A549 (cell line): ENCODE measurements at regions not wholly inside any gene's neighbourhood (a gene's known extent, or its start where the extent isn't known, plus 50 kb on each side); places are given as distances from the start of the nearest gene placed in this dataset.

Experiments
- ATAC-seq, 2 experiments: fragments of 200-7000 bp in 1 of 2; fragments of >200 bp in 1 of 2; cut with Nextera tagmentation in 1 of 2; cut with Tn5 transposase in 1 of 2; 3 replicates each; pipeline versions ENCODE4 v1.8.0 to v1.9.1; 2018 to 2020; ENCODE audit warnings: mild to moderate bottlenecking in 1 of 2, moderate library complexity in 1 of 2
- CTCF ChIA-PET: fragments of 300-600 bp; sonication (Branson Sonifier 250); formaldehyde crosslinking; extraction: SDS; loops from one replicate; lab custom pipeline; 2021; ENCODE audit warnings: antibody characterized with exemption, inconsistent platforms; lab: Yijun Ruan, JAX
- POLR2A ChIA-PET: fragments of 350-600 bp; formaldehyde crosslinking; extraction: SDS; loops from one replicate; lab custom pipeline; 2021; ENCODE audit warnings: antibody characterized with exemption, inconsistent platforms; lab: Yijun Ruan, JAX
- DNase-seq, 2 experiments: peaks; one replicate each; pipeline versions ENCODE4 v3.0.0 to v3.0.0-alpha.2; 2011 to 2016; ENCODE audit warnings: low read depth in 1 of 2, low spot score in 1 of 2
- FAIRE-seq: peaks from 2 replicates; lab custom pipeline; 2011; peaks lifted over from hg19 to GRCh38; lab: Jason Lieb, UNC
- H3K27ac ChIP-seq, 2 experiments: fragments of >200 bp; sonication (Bioruptor Twin); formaldehyde crosslinking; 3 replicates each; pipeline ENCODE4 v1.5.1; 2016 to 2017
- H3K4me1 ChIP-seq: fragments of >200 bp; sonication (Bioruptor Twin); formaldehyde crosslinking; 3 replicates; pipeline ENCODE4 v1.6.1; 2016
- H3K4me2 ChIP-seq: fragments of >200 bp; sonication (Bioruptor Twin); formaldehyde crosslinking; 3 replicates; pipeline ENCODE4 v1.6.1; 2016
- H3K4me3 ChIP-seq: fragments of >200 bp; sonication (Bioruptor Twin); formaldehyde crosslinking; 3 replicates; pipeline ENCODE4 v1.5.1; 2016
- H3K9me3 ChIP-seq: fragments of >200 bp; sonication (Bioruptor Twin); formaldehyde crosslinking; 3 replicates; pipeline ENCODE4 v1.6.1; 2016
- ATOH8 ChIP-seq: fragments of 250-450 bp; sonication (Bioruptor Pico); IDR thresholded peaks from 2 replicates; pipeline ENCODE4 v1.5.0; 2020; ENCODE audit warnings: low read depth, mild to moderate bottlenecking, moderate library complexity
- CEBPB ChIP-seq, 2 experiments: fragments of >200 bp in 1 of 2; sonication (Bioruptor Twin) in 1 of 2; formaldehyde crosslinking in 1 of 2; IDR thresholded peaks; 2 replicates each; pipeline ENCODE4 v1.6.1; 2012 to 2016
- CTCF ChIP-seq: fragments of >200 bp; sonication (Bioruptor Twin); formaldehyde crosslinking; IDR thresholded peaks from 3 replicates; pipeline ENCODE4 v1.5.1; 2016
- EHF ChIP-seq: fragments of 250-450 bp; sonication (Bioruptor Pico); IDR thresholded peaks from 2 replicates; pipeline ENCODE4 v1.5.0; 2020; ENCODE audit warnings: mild to moderate bottlenecking
- FOSL2 ChIP-seq, 2 experiments: fragments of 450-650 bp in 1 of 2; fragments of >200 bp in 1 of 2; sonication (Bioruptor Twin) in 1 of 2; formaldehyde crosslinking; IDR thresholded peaks; 2 replicates each; pipeline versions ENCODE4 v1.5.0 to v1.6.1; 2016 to 2020; ENCODE audit warnings: mild to moderate bottlenecking in 1 of 2, moderate library complexity in 1 of 2
- FOXS1 ChIP-seq: fragments of 250-450 bp; sonication (Bioruptor Pico); IDR thresholded peaks from 2 replicates; pipeline ENCODE4 v1.5.0; 2020; ENCODE audit warnings: mild to moderate bottlenecking, moderate library complexity
- HDAC2 ChIP-seq: fragments of 200-600 bp; sonication (generic); IDR thresholded peaks from 2 replicates; pipeline ENCODE4 v1.6.1; 2016
- HES2 ChIP-seq: fragments of >200 bp; sonication (Bioruptor Twin); formaldehyde crosslinking; IDR thresholded peaks from 2 replicates; pipeline ENCODE4 v1.6.1; 2016
- HEYL ChIP-seq: fragments of 250-450 bp; sonication (Bioruptor Pico); IDR thresholded peaks from 2 replicates; pipeline ENCODE4 v1.8.0; 2021; ENCODE audit warnings: mild to moderate bottlenecking, moderate library complexity
- JUN ChIP-seq, 2 experiments: fragments of >200 bp; sonication (Bioruptor Twin); formaldehyde crosslinking; IDR thresholded peaks; 2 replicates in 1 of 2; 3 replicates in 1 of 2; pipeline ENCODE4 v1.6.1; 2016 to 2017
- JUNB ChIP-seq: fragments of >200 bp; sonication (Bioruptor Twin); formaldehyde crosslinking; IDR thresholded peaks from 2 replicates; pipeline ENCODE4 v1.6.1; 2016
- KDM5A ChIP-seq: fragments of 200-600 bp; sonication (generic); IDR thresholded peaks from 2 replicates; pipeline ENCODE4 v1.6.1; 2016; ENCODE audit warnings: antibody characterized with exemption, mild to moderate bottlenecking
- MYC ChIP-seq: IDR thresholded peaks from 2 replicates; pipeline ENCODE4 v1.6.1; 2012; ENCODE audit warnings: mild to moderate bottlenecking, inconsistent platforms, low read length, improper control_type of control experiment, borderline replicate concordance
- NPAS2 ChIP-seq: fragments of 250-450 bp; sonication (Bioruptor Pico); IDR thresholded peaks from 2 replicates; pipeline ENCODE4 v1.8.0; 2022; ENCODE audit warnings: mild to moderate bottlenecking, moderate library complexity, borderline replicate concordance
- NR3C1 ChIP-seq: fragments of >200 bp; sonication (Bioruptor Twin); formaldehyde crosslinking; IDR thresholded peaks from 3 replicates; pipeline ENCODE4 v1.6.1; 2017
- PBX3 ChIP-seq: IDR thresholded peaks from 2 replicates; pipeline ENCODE4 v1.6.1; 2012
- PHF8 ChIP-seq: fragments of 200-600 bp; sonication (generic); IDR thresholded peaks from 2 replicates; pipeline ENCODE4 v1.6.1; 2016; ENCODE audit warnings: low read depth, mild to moderate bottlenecking, antibody characterized with exemption, moderate library complexity, borderline replicate concordance
- POLR2A ChIP-seq: IDR thresholded peaks from 2 replicates; pipeline ENCODE4 v1.6.1; 2012; ENCODE audit warnings: mild to moderate bottlenecking, low read length
- POLR2AphosphoS2 ChIP-seq: conservative IDR thresholded peaks from 2 replicates; pipeline ENCODE4 v1.6.1; 2012; ENCODE audit warnings: low read length, improper control_type of control experiment, inconsistent platforms
- TFCP2L1 ChIP-seq: fragments of 250-450 bp; sonication (Bioruptor Pico); IDR thresholded peaks from 2 replicates; pipeline ENCODE4 v1.5.0; 2021; ENCODE audit warnings: mild to moderate bottlenecking
- TP53 ChIP-seq: fragments of 250-450 bp; sonication (Bioruptor Pico); IDR thresholded peaks from 2 replicates; pipeline ENCODE4 v1.5.0; 2021; ENCODE audit warnings: mild to moderate bottlenecking, moderate library complexity
- ZFP36 ChIP-seq: fragments of 450-650 bp; IDR thresholded peaks from 2 replicates; pipeline ENCODE4 v1.6.1; 2014; ENCODE audit warnings: borderline replicate concordance; ENCODE audit not compliant: partially characterized antibody
- ZSCAN20 ChIP-seq: fragments of 250-450 bp; sonication (Bioruptor Pico); IDR thresholded peaks from 2 replicates; pipeline ENCODE4 v1.8.0; 2022; ENCODE audit warnings: mild to moderate bottlenecking, moderate library complexity
- WGBS: methylation state at CpG from one replicate; pipeline ENCODE4 v1.1.6; 2017; ENCODE audit errors: missing lambda C conversion rate; 5-methylcytosine and 5-hydroxymethylcytosine counted together

GRCh38 chr7:24050991-24051560, 232.9 kb upstream of the NPY start:
- H3K9me3 ChIP-seq: no peaks in the 10 kb centered on the region
- TF ChIP-seq HEYL (CRISPR knock-in tag) (no peak), HES2 (no peak), TFCP2L1 (CRISPR knock-in tag) (no peak), PHF8 (no peak), POLR2A (no peak), NPAS2 (no peak), JUNB (no peak), JUN (IDR thresholded peaks at IDR 0.05) (no peak), TP53 (no peak), NR3C1 (no peak), HDAC2 (no peak), PBX3 (no peak), ZFP36 (no peak), ZSCAN20 (CRISPR knock-in tag) (no peak), ATOH8 (CRISPR knock-in tag) (no peak), KDM5A (no peak), FOXS1 (CRISPR knock-in tag) (no peak), CTCF (no peak)
- 13% methylated on average over 7 of the region's 7 CpGs for WGBS
- POLR2A ChIA-PET: no interaction called here
- no peak overlapping the region for H3K4me2 ChIP-seq
- ATAC-seq: no peak
- DNase-seq: no peak
- CTCF ChIA-PET: no interaction called here
- no peak overlapping the region for H3K27ac ChIP-seq
- no peak for FAIRE-seq
- H3K4me3 ChIP-seq: no peak overlapping the region
- no peaks in the 10 kb centered on the region for H3K4me1 ChIP-seq

GRCh38 chr7:24051651-24052050, 232.3 kb upstream of the NPY start:
- no peak for TF ChIP-seq KDM5A
- TF ChIP-seq CEBPB (IDR thresholded peaks at IDR 0.05): no peak
- no peak for TF ChIP-seq HES2
- Histone ChIP-seq H3K4me1 (no peaks in the 10 kb centered on the region), H3K4me3 (no peak overlapping the region), H3K9me3 (no peaks in the 10 kb centered on the region), H3K27ac (no peak overlapping the region), H3K4me2 (no peak overlapping the region)
- ChIA-PET CTCF (no interaction called here), POLR2A (no interaction called here)
- WGBS: 21% methylated on average over 5 of the region's 5 CpGs
- DNase-seq: no peak
- ATAC-seq: no peak
- FAIRE-seq: no peak

GRCh38 chr7:24052572-24053260, 231.3 kb upstream of the NPY start:
- Histone ChIP-seq H3K4me3 (no peak overlapping the region), H3K9me3 (no peaks in the 10 kb centered on the region), H3K4me2 (no peak overlapping the region), H3K27ac (no peak overlapping the region), H3K4me1 (no peaks in the 10 kb centered on the region)
- POLR2A ChIA-PET: no interaction called here
- DNase-seq: no peak
- 8% methylated on average over 6 of the region's 6 CpGs for WGBS
- no peak for ATAC-seq
- no peak for TF ChIP-seq POLR2AphosphoS2
- no peak for TF ChIP-seq CTCF
- TF ChIP-seq HDAC2: no peak
- no peak for TF ChIP-seq FOSL2 (IDR thresholded peaks at IDR 0.05)
- peak; percentile 5; the same call in 1 of the 2 replicates for TF ChIP-seq FOSL2 (CRISPR knock-in tag; IDR thresholded peaks at IDR 0.05)
- TF ChIP-seq MYC: no peak
- no peak for TF ChIP-seq TP53
- TF ChIP-seq EHF (CRISPR knock-in tag): no peak
- CTCF ChIA-PET: no interaction called here
- FAIRE-seq: no peak
